ENCODE measurements at regions not wholly inside any gene's neighbourhood (a gene's known extent, or its start where the extent isn't known, plus 50 kb on each side); places are given as distances from the start of the nearest gene placed in this dataset.

DNA sequence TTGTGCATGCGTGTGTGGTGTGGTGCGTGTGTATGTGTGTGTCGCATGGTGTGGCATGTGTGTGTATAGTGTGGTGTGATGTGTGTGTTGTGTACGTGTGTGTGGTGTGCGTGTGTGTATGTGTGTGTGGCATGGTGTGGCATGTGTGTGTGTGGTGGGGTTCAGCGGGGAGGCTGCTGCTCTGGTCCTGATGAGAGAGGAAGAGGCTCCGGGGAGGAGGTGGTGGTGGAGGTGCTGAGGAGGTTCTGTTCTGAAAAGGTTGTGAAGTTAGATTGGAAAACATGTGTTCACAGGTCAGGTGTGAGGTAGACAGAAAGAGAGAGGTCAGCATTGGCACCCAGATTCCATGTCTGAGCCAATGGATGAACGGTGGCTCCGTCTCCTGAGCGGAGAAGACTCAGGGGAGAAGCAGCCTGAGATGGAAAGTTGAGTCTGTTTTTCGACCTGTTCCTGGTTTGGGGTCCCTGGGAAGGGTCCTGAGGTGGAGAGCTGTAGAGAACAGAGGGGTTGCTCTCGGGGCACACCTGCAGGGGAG, 67.2 kb upstream of the HDAC4 start:
- H3K27ac ChIP-seq: no peak overlapping the region
- no peaks in the 10 kb centered on the region for H3K9me3 ChIP-seq
- H3K4me1 ChIP-seq: no peaks in the 10 kb centered on the region
- H3K4me3 ChIP-seq: no peak overlapping the region
- no peak for DNase-seq
- no peaks in the 10 kb centered on the region for H3K27me3 ChIP-seq
- ATAC-seq: no peak
- H3K36me3 ChIP-seq (replicated peaks in 1 of 2; ENCODE audit: insufficient read depth in 1 of 2, low read depth in 2 of 2): no peaks in the 10 kb centered on the region
- TF ChIP-seq POLR2A (IDR thresholded peaks at IDR 0.05): no peak
- TF ChIP-seq, protein P1, sequence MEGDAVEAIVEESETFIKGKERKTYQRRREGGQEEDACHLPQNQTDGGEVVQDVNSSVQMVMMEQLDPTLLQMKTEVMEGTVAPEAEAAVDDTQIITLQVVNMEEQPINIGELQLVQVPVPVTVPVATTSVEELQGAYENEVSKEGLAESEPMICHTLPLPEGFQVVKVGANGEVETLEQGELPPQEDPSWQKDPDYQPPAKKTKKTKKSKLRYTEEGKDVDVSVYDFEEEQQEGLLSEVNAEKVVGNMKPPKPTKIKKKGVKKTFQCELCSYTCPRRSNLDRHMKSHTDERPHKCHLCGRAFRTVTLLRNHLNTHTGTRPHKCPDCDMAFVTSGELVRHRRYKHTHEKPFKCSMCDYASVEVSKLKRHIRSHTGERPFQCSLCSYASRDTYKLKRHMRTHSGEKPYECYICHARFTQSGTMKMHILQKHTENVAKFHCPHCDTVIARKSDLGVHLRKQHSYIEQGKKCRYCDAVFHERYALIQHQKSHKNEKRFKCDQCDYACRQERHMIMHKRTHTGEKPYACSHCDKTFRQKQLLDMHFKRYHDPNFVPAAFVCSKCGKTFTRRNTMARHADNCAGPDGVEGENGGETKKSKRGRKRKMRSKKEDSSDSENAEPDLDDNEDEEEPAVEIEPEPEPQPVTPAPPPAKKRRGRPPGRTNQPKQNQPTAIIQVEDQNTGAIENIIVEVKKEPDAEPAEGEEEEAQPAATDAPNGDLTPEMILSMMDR (IDR thresholded peaks at IDR 0.05): no peak
- 80 to 87% methylated on average over 12 of the region's 12 CpGs for WGBS, 2 donors
- intact Hi-C loops (cut with DNase I): no loop called here

DNA sequence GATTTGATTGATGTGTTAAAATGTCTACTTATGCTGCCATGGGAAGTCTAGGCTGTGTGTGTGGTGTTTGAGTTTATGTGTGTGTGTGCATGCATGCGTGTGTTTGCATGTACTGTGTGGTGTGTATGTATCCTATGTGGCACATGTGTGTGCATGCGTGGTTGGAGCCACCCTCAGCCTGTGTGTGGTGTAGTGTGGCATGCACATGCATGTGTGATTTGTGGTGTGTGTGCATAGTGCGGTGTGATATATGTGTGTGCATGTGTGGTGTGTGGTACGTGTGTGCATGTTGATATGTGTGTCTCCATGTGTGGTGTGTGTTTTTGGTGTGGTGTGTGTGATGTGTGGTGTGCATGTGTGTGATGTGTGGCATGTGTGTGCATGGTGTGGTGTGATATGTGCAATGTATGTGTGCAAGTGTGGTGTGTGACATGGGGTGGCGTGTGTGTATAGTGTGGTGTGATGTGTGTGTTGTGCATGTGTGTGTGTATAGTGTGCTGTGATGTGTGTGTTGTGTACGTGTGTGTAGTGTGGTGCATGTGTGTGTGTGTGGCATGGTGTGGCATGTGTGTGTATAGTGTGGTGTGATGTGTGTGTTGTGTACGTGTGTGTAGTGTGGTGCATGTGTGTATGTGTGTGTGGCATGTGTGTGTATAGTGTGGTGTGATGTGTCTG, 66.6 kb upstream of the HDAC4 start:
- no peak for ATAC-seq
- no peak overlapping the region for H3K4me3 ChIP-seq
- no peaks in the 10 kb centered on the region for H3K27me3 ChIP-seq

DNA sequence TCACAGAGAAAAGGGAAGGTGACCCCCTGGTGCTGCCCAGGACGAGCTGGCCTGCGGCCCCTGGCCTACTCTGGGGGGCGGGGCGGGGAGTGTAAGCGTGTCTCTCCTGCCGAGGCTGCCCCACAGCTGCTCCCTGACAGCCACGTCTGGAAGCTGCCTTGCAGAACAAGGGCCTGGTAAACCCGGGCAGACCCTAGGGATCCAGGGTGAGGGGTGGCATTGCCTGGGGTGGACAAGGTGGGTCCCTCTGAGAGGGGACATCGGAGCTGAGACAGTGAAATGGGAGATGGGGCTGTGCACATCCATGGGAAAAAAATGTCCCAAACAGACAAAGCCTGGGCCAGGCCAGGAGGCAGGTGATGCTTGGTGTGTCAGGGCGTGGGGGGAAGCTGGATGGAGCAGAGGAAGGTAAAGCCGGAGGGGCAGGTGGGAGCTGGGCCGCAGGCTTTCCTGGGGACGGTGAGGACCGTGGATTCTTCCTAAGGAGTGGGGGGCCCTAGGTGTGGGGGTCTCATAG, 66.0 kb upstream of the HDAC4 start:
- Histone ChIP-seq H3K4me1 (no peaks in the 10 kb centered on the region), H3K36me3 (replicated peaks in 1 of 2; ENCODE audit: insufficient read depth in 1 of 2, low read depth in 2 of 2) (no peaks in the 10 kb centered on the region), H3K27me3 (no peaks in the 10 kb centered on the region), H3K27ac (no peak overlapping the region), H3K4me3 (no peak overlapping the region), H3K9me3 (no peaks in the 10 kb centered on the region)
- WGBS, 2 donors: 72 to 75% methylated on average over 8 to 14 of the region's 14 CpGs
- ATAC-seq: no peak
- no peak for TF ChIP-seq POLR2A (IDR thresholded peaks at IDR 0.05)
- TF ChIP-seq, protein P1 (IDR thresholded peaks at IDR 0.05): no peak
- DNase-seq: no peak
- intact Hi-C loops (cut with DNase I): no loop called here

More for the DNA sequence above, 66.6 kb upstream of the HDAC4 start:
- WGBS, 2 donors: 73 to 78% methylated on average over 7 of the region's 7 CpGs
- no peak for DNase-seq
- Histone ChIP-seq H3K27ac (no peak overlapping the region), H3K4me1 (no peaks in the 10 kb centered on the region), H3K36me3 (replicated peaks in 1 of 2; ENCODE audit: insufficient read depth in 1 of 2, low read depth in 2 of 2) (no peaks in the 10 kb centered on the region), H3K9me3 (no peaks in the 10 kb centered on the region)
- TF ChIP-seq, protein P1 (IDR thresholded peaks at IDR 0.05): no peak
- TF ChIP-seq POLR2A (IDR thresholded peaks at IDR 0.05): no peak
- intact Hi-C loops (cut with DNase I): no loop called here

DNA sequence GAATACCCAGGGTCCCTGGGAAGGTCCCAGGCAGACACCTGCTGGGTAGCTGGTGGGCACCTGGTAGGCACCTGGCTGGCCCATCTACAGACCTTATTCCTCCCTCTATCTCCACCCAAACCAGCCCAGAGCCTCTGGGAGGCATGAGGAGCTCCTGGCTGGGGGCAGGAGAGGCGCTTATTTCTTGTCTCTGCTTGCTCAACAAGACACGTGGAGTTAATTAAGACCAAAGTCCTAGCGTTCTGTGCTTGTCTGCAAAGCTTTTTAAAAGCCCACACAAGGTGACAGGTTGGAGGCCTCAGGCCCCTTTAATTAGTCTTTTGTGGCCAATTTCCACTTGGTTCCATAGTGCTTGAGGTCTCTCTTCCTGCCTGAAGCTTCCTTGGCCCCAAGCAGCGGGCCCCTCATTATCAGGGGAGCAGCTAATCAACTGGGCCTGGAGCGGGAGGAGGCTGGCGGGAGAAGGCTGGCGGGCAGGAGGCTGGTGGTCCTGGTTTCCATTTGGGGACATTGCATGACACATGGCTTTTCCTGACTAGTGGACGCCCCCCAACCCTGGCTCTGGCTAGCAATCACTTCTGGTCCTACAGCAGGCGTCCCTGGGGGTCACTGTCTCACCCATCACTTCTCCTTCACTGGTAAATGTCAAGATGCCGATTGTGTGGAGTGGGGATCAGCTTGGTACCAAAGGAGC, 65.4 kb upstream of the HDAC4 start:
- H3K9me3 ChIP-seq: no peaks in the 10 kb centered on the region
- no peaks in the 10 kb centered on the region for H3K36me3 ChIP-seq (replicated peaks in 1 of 2; ENCODE audit: insufficient read depth in 1 of 2, low read depth in 2 of 2)
- H3K4me1 ChIP-seq: no peaks in the 10 kb centered on the region
- H3K4me3 ChIP-seq: no peak overlapping the region
- H3K27ac ChIP-seq: peak overlapping the region in 1 of 4 donors; percentile 59
- DNase-seq (no peak), ATAC-seq (no peak)
- WGBS, 2 donors: 70 to 79% methylated on average over 5 to 10 of the region's 10 CpGs
- intact Hi-C loops (cut with DNase I): no loop called here
- no peaks in the 10 kb centered on the region for H3K27me3 ChIP-seq
- no peak for TF ChIP-seq POLR2A (IDR thresholded peaks at IDR 0.05)
- TF ChIP-seq, protein P1 (IDR thresholded peaks at IDR 0.05): no peak
